Endometrium (tissue), 2 donors: ENCODE measurements at regions not wholly inside any gene's neighbourhood (a gene's known extent, or its start where the extent isn't known, plus 50 kb on each side); places are given as distances from the start of the nearest gene placed in this dataset.

Source experiments
- FAIRE-seq: peaks from 2 replicates; lab custom pipeline; 2012; peaks lifted over from hg19 to GRCh38; lab: Jason Lieb, UNC
- donor health status: control.
- donor health status: control.

GRCh38 chr18:22355598-22355997 is 62.1 kb downstream of the CTAGE1 start:
- FAIRE-seq, result no peak

GRCh38 chr18:22355069-22355468 is 62.6 kb downstream of the CTAGE1 start:
- FAIRE-seq, result no peak

GRCh38 chr18:22349966-22350365 is 67.7 kb downstream of the CTAGE1 start:
- FAIRE-seq, result no peak

- FAIRE-seq, result no peak
These were observed 68.3 kb downstream of the CTAGE1 start for GRCh38 chr18:22349317-22349898.

GRCh38 chr18:22348521-22349316 is 69.0 kb downstream of the CTAGE1 start:
- no peak for FAIRE-seq

GRCh38 chr18:22347606-22348511 is 69.9 kb downstream of the CTAGE1 start:
- FAIRE-seq, result no peak

GRCh38 chr18:22346953-22347605 is 70.6 kb downstream of the CTAGE1 start:
- no peak for FAIRE-seq

- FAIRE-seq, result no peak
These were observed 71.2 kb downstream of the CTAGE1 start for GRCh38 chr18:22346401-22346952.

GRCh38 chr18:22345718-22346117 is 72.0 kb downstream of the CTAGE1 start:
- no peak for FAIRE-seq

- FAIRE-seq, result no peak
These were observed 72.6 kb downstream of the CTAGE1 start for GRCh38 chr18:22344908-22345670.

GRCh38 chr18:22344445-22344844 is 73.3 kb downstream of the CTAGE1 start:
- FAIRE-seq, result no peak

GRCh38 chr18:22343613-22344012 is 74.1 kb downstream of the CTAGE1 start:
- FAIRE-seq, result no peak

- FAIRE-seq, result no peak
These were observed 75.1 kb downstream of the CTAGE1 start for GRCh38 chr18:22342625-22343024.

- FAIRE-seq, result no peak
These were observed 77.4 kb downstream of the CTAGE1 start for GRCh38 chr18:22340331-22340730.

GRCh38 chr18:22339913-22340312 is 77.8 kb downstream of the CTAGE1 start:
- FAIRE-seq, result no peak

- FAIRE-seq, result no peak
These were observed 79.9 kb downstream of the CTAGE1 start for GRCh38 chr18:22337833-22338232.

- FAIRE-seq, result no peak
These were observed 80.4 kb downstream of the CTAGE1 start for GRCh38 chr18:22337306-22337705.

- no peak for FAIRE-seq
These were observed 81.3 kb downstream of the CTAGE1 start for GRCh38 chr18:22336406-22336805.

GRCh38 chr18:22335731-22336198 is 82.0 kb downstream of the CTAGE1 start:
- no peak for FAIRE-seq

GRCh38 chr18:22334567-22334966 is 83.1 kb downstream of the CTAGE1 start:
- FAIRE-seq, result no peak

- no peak for FAIRE-seq
These were observed 85.1 kb downstream of the CTAGE1 start for GRCh38 chr18:22332590-22332989.
